Stimulated activated memory B cell treated with anti-CD40 and anti-IgM and Interleukin-4, amounts not matched to agents 10 μg/mL and 1 μg/mL and 100 μg/mL, for 72 hours (primary cell): ENCODE measurements at regions not wholly inside any gene's neighbourhood (a gene's known extent, or its start where the extent isn't known, plus 50 kb on each side); places are given as distances from the start of the nearest gene placed in this dataset.

Experiments used
- ATAC-seq: fragments of 150-1000 bp; cut with Tn5 transposase; 2 replicates; pipeline ENCODE4 v1.10.0; 2021
- H3K27ac Mint-ChIP-seq: one replicate; pipeline ENCODE4 v1.8.0; 2022; ENCODE audit warnings: mild to moderate bottlenecking, mixed read lengths
- H3K27me3 Mint-ChIP-seq: one replicate; pipeline ENCODE4 v1.8.0; 2022; ENCODE audit warnings: mixed read lengths
- H3K36me3 Mint-ChIP-seq: one replicate; pipeline ENCODE4 v1.8.0; 2022; ENCODE audit warnings: mixed read lengths
- H3K4me1 Mint-ChIP-seq: one replicate; pipeline ENCODE4 v1.8.0; 2022; ENCODE audit warnings: mixed read lengths
- H3K4me3 Mint-ChIP-seq: one replicate; pipeline ENCODE4 v1.8.0; 2022; ENCODE audit warnings: mild to moderate bottlenecking, moderate library complexity, mixed read lengths
- H3K9me3 Mint-ChIP-seq: one replicate; pipeline ENCODE4 v1.8.0; 2022; ENCODE audit warnings: mixed read lengths

DNA sequence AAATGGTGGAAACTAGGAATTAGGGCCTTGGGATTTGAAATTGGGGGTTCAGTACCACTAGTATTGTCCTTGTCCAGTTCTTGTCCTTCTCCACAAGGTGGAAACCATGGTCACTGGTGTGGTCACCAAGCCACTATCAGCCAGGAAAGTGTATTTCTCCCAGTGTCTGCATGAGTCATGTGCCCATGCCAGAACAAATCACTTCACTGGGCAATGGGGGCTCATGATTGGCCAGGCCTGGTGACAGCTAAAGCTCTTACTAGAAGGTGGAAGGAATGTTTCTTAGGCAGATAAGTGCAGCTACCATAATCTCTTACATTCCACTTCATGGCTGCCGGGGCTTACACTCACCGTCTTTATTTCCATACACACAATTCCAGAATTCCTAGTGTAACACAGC, 124.8 kb upstream of the TACR1 start:
- ATAC-seq: no peak
- peaks cover 2% of the 10 kb centered on the region for H3K9me3 Mint-ChIP-seq
- no peak overlapping the region for H3K27ac Mint-ChIP-seq
- H3K36me3 Mint-ChIP-seq: peaks cover 8% of the 10 kb centered on the region
- no peaks in the 10 kb centered on the region for H3K27me3 Mint-ChIP-seq
- H3K4me1 Mint-ChIP-seq: peaks cover 28% of the 10 kb centered on the region
- H3K4me3 Mint-ChIP-seq: no peak overlapping the region

DNA sequence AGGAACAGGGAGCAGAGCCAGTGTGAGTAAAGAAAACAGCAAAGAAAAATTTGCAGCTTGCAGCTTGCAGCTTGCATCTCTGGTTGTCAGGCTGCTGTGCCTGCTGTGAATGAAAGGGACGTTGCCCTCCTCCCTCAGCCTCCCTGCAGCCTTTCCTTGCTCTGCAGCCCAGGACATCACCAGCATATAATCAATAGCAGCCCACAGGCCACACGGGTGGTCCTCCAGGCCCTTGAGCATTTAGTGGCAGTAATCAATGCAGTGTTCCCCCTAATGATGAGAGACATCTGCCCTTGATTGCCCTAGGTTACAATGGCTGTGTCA, 122.2 kb upstream of the TACR1 start:
- Mint-ChIP-seq H3K27me3 (no peaks in the 10 kb centered on the region), H3K36me3 (no peaks in the 10 kb centered on the region), H3K9me3 (no peaks in the 10 kb centered on the region)

DNA sequence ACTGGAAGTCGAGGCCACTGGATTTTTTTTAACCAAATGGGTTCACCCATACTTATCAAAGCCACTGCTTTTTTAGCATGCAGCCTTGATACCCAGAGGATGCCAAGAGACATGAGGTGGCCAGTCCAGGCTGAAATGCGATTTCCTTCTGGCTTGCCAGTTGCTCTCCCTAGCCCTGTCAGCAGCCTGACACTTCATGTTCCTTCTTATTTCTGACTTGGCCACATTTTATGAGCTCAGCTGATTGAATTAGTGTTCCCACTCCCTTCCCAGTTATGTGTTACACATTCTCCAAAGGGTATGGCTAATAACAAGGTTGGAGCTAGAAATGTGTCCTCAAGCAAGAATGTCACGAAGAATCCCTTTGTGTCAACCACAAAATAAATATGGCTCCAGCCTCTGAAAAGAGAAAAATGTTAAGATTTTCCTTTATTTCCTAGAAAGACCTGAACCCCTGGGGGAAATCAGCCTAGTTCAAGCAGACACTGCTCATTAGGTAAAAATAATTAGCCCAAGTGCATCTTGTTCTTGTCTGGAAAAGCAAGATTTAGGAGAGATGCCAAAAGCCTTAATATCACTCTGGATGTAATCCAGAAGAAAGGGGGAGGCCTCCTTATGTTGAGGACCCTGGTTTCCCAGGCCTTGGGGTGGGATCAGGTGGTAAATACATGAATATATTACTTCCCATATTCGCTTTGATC, 121.7 kb upstream of the TACR1 start:
- no peak overlapping the region for H3K27ac Mint-ChIP-seq

More for the DNA sequence above, 122.2 kb upstream of the TACR1 start:
- H3K4me3 Mint-ChIP-seq: no peak overlapping the region
- H3K27ac Mint-ChIP-seq: no peak overlapping the region
- ATAC-seq: no peak
- peaks cover 18% of the 10 kb centered on the region for H3K4me1 Mint-ChIP-seq

GRCh38 chr2:75319951-75320350, 120.6 kb upstream of the TACR1 start:
- Mint-ChIP-seq H3K4me3 (no peak overlapping the region), H3K36me3 (no peaks in the 10 kb centered on the region), H3K9me3 (no peaks in the 10 kb centered on the region), H3K27me3 (no peaks in the 10 kb centered on the region), H3K27ac (no peak overlapping the region), H3K4me1 (peaks cover 6% of the 10 kb centered on the region)
- ATAC-seq: no peak

More for the DNA sequence above, 121.7 kb upstream of the TACR1 start:
- Mint-ChIP-seq H3K4me1 (peaks cover 15% of the 10 kb centered on the region), H3K4me3 (no peak overlapping the region), H3K36me3 (no peaks in the 10 kb centered on the region), H3K27me3 (no peaks in the 10 kb centered on the region), H3K9me3 (no peaks in the 10 kb centered on the region)
- ATAC-seq: no peak

DNA sequence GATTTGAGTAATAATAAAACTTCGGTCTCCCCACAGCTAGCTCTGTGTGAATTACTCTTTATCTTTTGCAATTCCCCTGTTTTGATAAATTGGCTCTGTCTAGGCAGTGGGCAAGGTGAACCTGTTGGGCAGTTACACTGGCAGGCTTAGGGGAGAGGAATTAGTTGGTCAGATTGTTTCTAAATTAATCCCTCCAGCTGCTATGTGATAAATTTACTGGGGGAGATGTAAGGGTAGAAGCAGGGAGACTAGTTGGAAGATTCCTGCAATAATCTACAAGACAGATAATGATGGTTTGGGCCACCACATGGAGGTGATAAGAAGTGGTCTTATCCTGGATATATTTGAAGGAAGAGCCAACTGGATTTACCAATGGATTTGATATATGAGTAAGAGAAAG, 118.5 kb upstream of the TACR1 start:
- H3K27me3 Mint-ChIP-seq: no peaks in the 10 kb centered on the region
- H3K4me3 Mint-ChIP-seq: no peak overlapping the region
- H3K27ac Mint-ChIP-seq: no peak overlapping the region
- H3K36me3 Mint-ChIP-seq: no peaks in the 10 kb centered on the region
- peaks cover 4% of the 10 kb centered on the region for H3K4me1 Mint-ChIP-seq
- ATAC-seq: no peak
- H3K9me3 Mint-ChIP-seq: no peaks in the 10 kb centered on the region

DNA sequence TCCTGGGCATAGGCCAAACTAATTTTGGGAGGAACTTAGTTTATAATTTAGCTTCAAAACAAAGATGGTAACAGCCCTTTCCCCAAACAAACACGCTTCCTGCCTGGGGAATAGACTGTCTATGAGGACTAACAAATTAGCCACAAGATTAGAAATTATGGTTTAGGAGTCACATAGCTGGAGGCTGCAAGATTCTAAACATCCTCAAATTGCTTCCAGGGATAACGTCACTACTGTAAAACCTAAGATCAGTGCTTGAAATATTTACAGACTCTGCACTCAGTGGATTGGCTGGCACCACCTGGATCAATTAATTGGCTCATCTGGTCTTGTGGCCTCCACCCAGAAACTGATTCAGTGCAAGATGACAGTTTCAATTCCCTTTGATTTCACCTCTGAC, 118.0 kb upstream of the TACR1 start:
- Mint-ChIP-seq H3K4me3 (no peak overlapping the region), H3K27ac (no peak overlapping the region), H3K27me3 (no peaks in the 10 kb centered on the region), H3K36me3 (no peaks in the 10 kb centered on the region), H3K9me3 (no peaks in the 10 kb centered on the region), H3K4me1 (peaks cover 9% of the 10 kb centered on the region)
- no peak for ATAC-seq

DNA sequence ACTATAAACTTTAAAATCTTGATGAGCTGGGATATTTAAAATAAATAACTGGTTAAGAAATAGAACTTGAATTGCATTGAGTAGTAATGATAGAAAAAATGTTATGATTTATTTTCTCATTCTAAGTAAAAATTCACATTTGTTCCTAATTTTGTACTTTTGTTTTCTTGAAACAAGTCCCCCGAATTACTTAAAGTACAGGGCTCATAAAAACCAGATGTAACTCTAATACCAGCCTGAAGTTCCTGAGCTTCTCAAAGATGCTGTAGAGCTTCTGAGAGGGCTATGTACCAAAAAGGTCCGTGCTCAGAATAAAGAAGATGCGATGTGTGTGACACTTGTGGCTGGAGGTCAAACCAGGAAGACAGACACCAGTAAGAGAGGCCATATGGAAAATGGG, 116.1 kb upstream of the TACR1 start:
- Mint-ChIP-seq H3K36me3 (no peaks in the 10 kb centered on the region), H3K27me3 (no peaks in the 10 kb centered on the region), H3K27ac (no peak overlapping the region), H3K4me3 (no peak overlapping the region), H3K4me1 (peaks cover 18% of the 10 kb centered on the region), H3K9me3 (no peaks in the 10 kb centered on the region)
- ATAC-seq: no peak

DNA sequence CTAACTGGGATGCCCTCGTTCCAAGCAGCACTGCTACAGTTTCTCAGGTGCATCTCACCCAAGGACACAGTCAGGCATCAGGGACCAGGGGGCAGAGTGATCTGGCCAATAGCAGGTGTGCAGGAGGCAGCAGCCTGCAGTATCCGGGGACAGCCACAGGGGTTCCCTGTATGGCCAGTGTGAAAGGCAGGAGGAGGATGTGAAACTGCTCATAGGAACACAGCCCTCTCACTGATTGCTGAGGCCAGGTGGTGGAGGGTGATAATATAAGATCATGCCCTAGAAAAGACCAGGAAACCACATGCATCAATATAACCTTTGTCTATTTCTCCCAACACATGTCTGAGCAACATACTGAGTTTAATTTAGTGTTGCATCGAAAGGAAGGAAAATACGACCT, 112.7 kb upstream of the TACR1 start:
- ATAC-seq: peak; percentile 100
- Mint-ChIP-seq H3K9me3 (no peaks in the 10 kb centered on the region), H3K4me3 (no peak overlapping the region), H3K27ac (no peak overlapping the region), H3K4me1 (peaks cover 18% of the 10 kb centered on the region), H3K36me3 (peaks cover 5% of the 10 kb centered on the region), H3K27me3 (no peaks in the 10 kb centered on the region)

- Mint-ChIP-seq H3K27me3 (no peaks in the 10 kb centered on the region), H3K4me3 (no peak overlapping the region), H3K9me3 (no peaks in the 10 kb centered on the region), H3K27ac (no peak overlapping the region), H3K4me1 (peaks cover 18% of the 10 kb centered on the region), H3K36me3 (peaks cover 5% of the 10 kb centered on the region)
- ATAC-seq: no peak
Observed at GRCh38 chr2:75311521-75311920, 112.2 kb upstream of the TACR1 start.

- no peak overlapping the region for H3K27ac Mint-ChIP-seq
- H3K27me3 Mint-ChIP-seq: no peaks in the 10 kb centered on the region
- H3K4me3 Mint-ChIP-seq: no peak overlapping the region
- ATAC-seq: no peak
- no peaks in the 10 kb centered on the region for H3K9me3 Mint-ChIP-seq
- H3K4me1 Mint-ChIP-seq: peaks cover 18% of the 10 kb centered on the region
- peaks cover 5% of the 10 kb centered on the region for H3K36me3 Mint-ChIP-seq
Observed at GRCh38 chr2:75310876-75311275, 111.6 kb upstream of the TACR1 start.

GRCh38 chr2:75309596-75310463, 110.5 kb upstream of the TACR1 start:
- no peak for ATAC-seq
- H3K36me3 Mint-ChIP-seq: peaks cover 5% of the 10 kb centered on the region

DNA sequence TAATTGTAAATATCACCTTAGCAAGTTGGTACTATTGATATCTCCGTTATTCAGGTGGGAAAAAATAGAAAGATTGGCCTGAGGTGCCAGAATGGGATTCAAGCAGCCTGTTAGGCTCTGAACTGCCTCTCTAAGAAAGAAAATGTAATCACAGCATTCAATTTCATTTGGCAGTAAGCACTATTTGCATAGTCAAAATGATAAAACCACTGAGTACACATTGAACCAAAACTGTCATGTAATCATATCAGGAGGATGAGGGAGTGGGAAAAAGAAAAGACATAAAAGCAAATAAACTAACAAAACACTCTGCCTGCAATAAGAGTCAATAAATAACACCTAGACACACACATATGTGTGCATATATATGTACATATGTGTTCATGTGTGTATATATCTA, 103.9 kb upstream of the TACR1 start:
- H3K27me3 Mint-ChIP-seq: no peaks in the 10 kb centered on the region

More at GRCh38 chr2:75309596-75310463, 110.5 kb upstream of the TACR1 start:
- H3K9me3 Mint-ChIP-seq: no peaks in the 10 kb centered on the region
- no peak overlapping the region for H3K27ac Mint-ChIP-seq
- peaks cover 18% of the 10 kb centered on the region for H3K4me1 Mint-ChIP-seq
- H3K27me3 Mint-ChIP-seq: no peaks in the 10 kb centered on the region
- no peak overlapping the region for H3K4me3 Mint-ChIP-seq

GRCh38 chr2:75294362-75294761, 95.0 kb upstream of the TACR1 start:
- ATAC-seq: no peak
- H3K4me3 Mint-ChIP-seq: no peak overlapping the region
- H3K27ac Mint-ChIP-seq: no peak overlapping the region
- H3K36me3 Mint-ChIP-seq: no peaks in the 10 kb centered on the region
- H3K9me3 Mint-ChIP-seq: peaks cover 5% of the 10 kb centered on the region
- H3K4me1 Mint-ChIP-seq: no peaks in the 10 kb centered on the region
- H3K27me3 Mint-ChIP-seq: no peaks in the 10 kb centered on the region

More for the DNA sequence above, 103.9 kb upstream of the TACR1 start:
- Mint-ChIP-seq H3K4me1 (no peaks in the 10 kb centered on the region), H3K27ac (no peak overlapping the region), H3K4me3 (no peak overlapping the region), H3K36me3 (peaks cover 18% of the 10 kb centered on the region), H3K9me3 (peaks cover 8% of the 10 kb centered on the region)
- ATAC-seq: no peak

- Mint-ChIP-seq H3K4me1 (peaks cover 8% of the 10 kb centered on the region), H3K9me3 (peaks cover 5% of the 10 kb centered on the region), H3K4me3 (no peak overlapping the region), H3K36me3 (no peaks in the 10 kb centered on the region), H3K27ac (no peak overlapping the region), H3K27me3 (no peaks in the 10 kb centered on the region)
- ATAC-seq: no peak
Observed at GRCh38 chr2:75292826-75293225, 93.5 kb upstream of the TACR1 start.

GRCh38 chr2:75290600-75291150, 91.4 kb upstream of the TACR1 start:
- Mint-ChIP-seq H3K27me3 (no peaks in the 10 kb centered on the region), H3K9me3 (peaks cover 6% of the 10 kb centered on the region), H3K4me1 (peaks cover 10% of the 10 kb centered on the region), H3K27ac (no peak overlapping the region), H3K4me3 (no peak overlapping the region), H3K36me3 (peaks cover 3% of the 10 kb centered on the region)
- ATAC-seq: no peak

GRCh38 chr2:75289771-75290170, 90.5 kb upstream of the TACR1 start:
- H3K4me1 Mint-ChIP-seq: peaks cover 10% of the 10 kb centered on the region
- H3K36me3 Mint-ChIP-seq: peaks cover 9% of the 10 kb centered on the region
- no peak for ATAC-seq
- no peaks in the 10 kb centered on the region for H3K27me3 Mint-ChIP-seq
- peaks cover 8% of the 10 kb centered on the region for H3K9me3 Mint-ChIP-seq
- no peak overlapping the region for H3K27ac Mint-ChIP-seq
- H3K4me3 Mint-ChIP-seq: no peak overlapping the region
